HG03095 (cell line): ENCODE measurements at regions not wholly inside any gene's neighbourhood (a gene's known extent, or its start where the extent isn't known, plus 50 kb on each side); places are given as distances from the start of the nearest gene placed in this dataset.

ENCODE experiments used
- ATAC-seq: cut with Tn5 transposase; IDR thresholded peaks from one replicate; pipeline ENCODE4 v1.9.1; 2021; ENCODE audit warnings: moderate library complexity; ENCODE audit not compliant: unreplicated experiment

DNA sequence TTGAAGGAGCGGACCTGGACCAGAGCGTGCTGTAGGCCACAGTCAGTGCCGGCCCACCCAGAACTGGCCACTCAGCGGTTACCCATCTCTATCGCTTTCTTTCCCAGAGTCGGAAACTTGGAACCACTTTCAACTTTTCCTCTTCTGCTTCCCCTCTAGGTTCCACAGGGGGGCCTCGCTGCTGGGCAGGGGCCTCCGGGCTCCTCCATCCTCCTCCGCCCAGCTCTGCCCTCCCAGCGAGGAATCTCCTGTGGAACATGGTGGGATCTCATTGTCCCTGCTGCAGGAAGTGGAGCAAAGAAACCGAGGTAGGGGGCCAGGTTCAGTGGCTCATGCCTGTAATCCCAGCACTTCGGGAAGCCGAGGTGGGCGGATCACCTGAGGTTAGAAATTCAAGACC is 139.2 kb downstream of the ETS2 start:
- no peak for ATAC-seq

DNA sequence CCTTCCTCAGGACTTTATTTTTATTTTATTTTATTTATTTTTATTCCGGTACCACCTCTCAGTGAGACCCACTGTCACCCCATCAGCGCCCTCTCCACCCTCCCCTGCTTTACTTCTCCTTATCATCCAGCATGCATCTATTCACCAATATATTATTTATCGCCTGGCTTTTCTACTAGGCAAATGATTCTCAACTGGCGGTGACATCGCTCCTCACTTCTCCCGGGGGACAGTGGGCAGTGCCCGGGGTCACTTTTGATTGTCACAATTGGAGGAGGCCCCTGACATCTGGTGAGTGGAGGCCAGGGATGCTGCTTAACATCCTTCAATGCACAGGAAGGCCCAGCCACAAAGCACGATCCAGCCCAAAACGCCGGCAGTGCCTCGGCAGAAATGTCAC is 138.7 kb downstream of the ETS2 start:
- ATAC-seq, result no peak

- no peak for ATAC-seq
Measured at GRCh38 chr21:38942748-38943211, 137.1 kb downstream of the ETS2 start.

- no peak for ATAC-seq
Measured at GRCh38 chr21:38938769-38939168, 133.0 kb downstream of the ETS2 start.

GRCh38 chr21:38938343-38938742 is 132.6 kb downstream of the ETS2 start:
- ATAC-seq, result no peak

- no peak for ATAC-seq
Measured at GRCh38 chr21:38937844-38938243, 132.1 kb downstream of the ETS2 start.

GRCh38 chr21:38937286-38937790 is 131.6 kb downstream of the ETS2 start:
- no peak for ATAC-seq

DNA sequence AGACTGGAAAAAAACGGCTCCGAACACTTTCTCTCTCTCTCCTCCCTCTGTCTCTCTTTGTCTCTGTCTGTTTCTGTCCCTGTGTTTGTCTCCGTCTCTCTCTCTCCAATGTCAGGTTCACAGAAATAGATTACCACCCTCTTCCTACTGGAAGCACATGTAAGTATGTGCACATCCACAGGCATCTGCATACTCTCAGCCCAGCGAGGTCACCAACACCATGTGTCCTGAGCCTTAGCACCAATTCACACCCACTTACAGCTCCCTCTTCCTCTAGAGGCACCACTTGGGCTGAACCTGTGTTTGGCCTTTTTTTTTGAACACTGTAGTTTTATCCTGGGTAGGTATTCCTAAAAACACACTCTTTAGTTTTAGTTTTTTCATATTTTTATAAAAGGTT is 130.5 kb downstream of the ETS2 start:
- no peak for ATAC-seq

GRCh38 chr21:38933731-38934130 is 128.0 kb downstream of the ETS2 start:
- no peak for ATAC-seq

GRCh38 chr21:38931291-38931690 is 125.6 kb downstream of the ETS2 start:
- no peak for ATAC-seq

GRCh38 chr21:38930853-38931252 is 125.1 kb downstream of the ETS2 start:
- no peak for ATAC-seq

DNA sequence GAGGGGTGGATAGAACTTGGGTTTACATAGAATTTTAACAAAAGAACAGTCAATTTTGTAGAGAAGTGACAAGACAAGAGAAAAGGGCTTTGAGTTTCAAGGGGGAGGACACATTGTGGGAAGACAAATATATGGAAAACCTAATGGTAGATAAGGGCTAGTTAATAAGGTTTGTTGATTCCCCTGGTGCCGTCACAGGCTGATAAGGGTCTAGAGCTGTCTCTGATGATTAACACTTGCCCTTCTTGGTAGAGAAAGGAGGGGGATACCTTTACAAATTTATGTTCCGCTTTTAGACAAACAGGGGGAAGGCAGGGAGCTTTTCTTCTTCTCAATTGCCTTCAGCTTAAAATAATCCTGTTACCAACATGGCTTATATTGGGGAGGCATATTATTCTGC is 124.3 kb downstream of the ETS2 start:
- no peak for ATAC-seq

- no peak for ATAC-seq
Measured at GRCh38 chr21:38929652-38930051, 123.9 kb downstream of the ETS2 start.

- ATAC-seq, result no peak
Measured at GRCh38 chr21:38929142-38929541, 123.4 kb downstream of the ETS2 start.

- no peak for ATAC-seq
Measured at GRCh38 chr21:38927776-38928175, 122.0 kb downstream of the ETS2 start.

- ATAC-seq, result no peak
Measured at GRCh38 chr21:38925923-38926322, 120.2 kb downstream of the ETS2 start.

- ATAC-seq, result no peak
Measured at GRCh38 chr21:38925478-38925877, 119.7 kb downstream of the ETS2 start.

- ATAC-seq, result no peak
Measured at GRCh38 chr21:38924954-38925353, 119.2 kb downstream of the ETS2 start.

DNA sequence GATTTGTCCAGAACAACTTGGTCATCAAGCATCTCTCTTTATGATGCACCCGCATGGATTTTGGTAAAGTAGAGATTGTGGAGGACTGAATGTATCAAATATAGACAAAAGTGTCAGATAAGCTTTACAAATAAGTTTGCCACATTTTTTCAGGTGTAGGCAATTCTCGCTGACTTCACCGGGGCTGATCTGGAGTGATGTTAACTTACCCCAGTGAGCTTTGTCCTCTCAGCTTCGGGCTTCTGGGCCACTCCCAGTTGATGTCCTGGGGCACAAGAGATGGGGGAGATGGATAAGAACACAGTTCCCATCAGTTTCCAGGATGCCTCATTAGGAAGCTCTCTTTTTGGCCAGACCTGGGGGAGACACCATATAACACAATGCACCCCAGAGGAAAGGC is 117.7 kb downstream of the ETS2 start:
- ATAC-seq, result no peak

DNA sequence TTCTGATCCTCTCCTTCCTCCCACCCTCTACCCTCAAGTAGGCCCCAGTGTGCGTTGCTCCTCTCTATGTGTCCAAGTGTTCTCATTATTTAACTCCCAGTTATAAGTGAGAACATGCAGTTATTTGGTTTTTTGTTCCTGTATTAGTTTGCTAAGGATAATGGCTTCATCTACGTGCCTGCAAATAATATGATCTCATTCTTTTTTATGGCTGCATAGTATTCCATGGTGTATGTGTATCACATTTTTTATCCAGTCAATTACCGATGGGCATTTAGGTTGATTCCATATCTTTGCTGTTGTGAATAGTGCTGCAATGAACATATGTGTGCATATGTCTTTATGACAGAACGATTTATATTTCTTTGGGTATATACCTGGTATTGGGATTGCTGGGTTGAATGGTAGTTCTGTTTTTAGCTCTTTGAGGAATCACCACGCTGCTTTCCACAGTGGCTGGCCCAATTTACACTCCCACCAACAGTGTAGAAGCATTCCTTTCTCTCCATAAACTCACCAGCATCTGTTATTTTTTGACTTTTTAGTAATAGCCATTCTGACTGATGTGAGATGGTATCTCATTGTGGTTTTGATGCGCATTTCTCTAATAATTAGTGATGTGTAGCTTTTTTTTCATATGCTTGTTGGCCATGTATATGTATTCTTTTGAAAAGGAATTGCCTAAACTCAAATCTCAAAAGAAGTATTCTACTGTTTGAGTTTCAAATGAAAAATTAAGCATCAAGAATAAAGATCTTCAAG is 116.9 kb downstream of the ETS2 start:
- no peak for ATAC-seq

- no peak for ATAC-seq
Measured at GRCh38 chr21:38921511-38922251, 116.0 kb downstream of the ETS2 start.
